Pancreas (tissue), 10 donors: ENCODE measurements at regions not wholly inside any gene's neighbourhood (a gene's known extent, or its start where the extent isn't known, plus 50 kb on each side); places are given as distances from the start of the nearest gene placed in this dataset.

Experiments
- ATAC-seq, 4 donors: fragments of 200-7000 bp; cut with Tn5 transposase; one replicate each; pipeline versions ENCODE4 v1.8.0 to v1.9.1; 2020; ENCODE audit warnings: mild to moderate bottlenecking in 4 of 4, moderate library complexity in 4 of 4
- DNase-seq, 6 donors: peaks; one replicate each; pipeline ENCODE4 v3.0.0-alpha.2; 2020
- FAIRE-seq: peaks from 2 replicates; lab custom pipeline; 2012; peaks lifted over from hg19 to GRCh38; lab: Jason Lieb, UNC
- H3K27ac ChIP-seq, 4 donors: fragments of 200-600 bp; sonication (generic); 1 replicate in 3 of 4; 2 replicates in 1 of 4; pipeline versions ENCODE4 v1.5.0 to v1.8.0; 2020
- H3K27me3 ChIP-seq, 4 donors: fragments of 200-600 bp; one replicate each; pipeline ENCODE4 v1.8.0; 2021
- H3K36me3 ChIP-seq, 3 donors: fragments of 200-600 bp; sonication (generic) in 1 of 3; one replicate each; pipeline versions ENCODE4 v1.5.0 to v1.8.0; 2020 to 2021
- H3K4me1 ChIP-seq, 3 donors: fragments of 200-600 bp; one replicate each; pipeline ENCODE4 v1.8.0; 2021
- H3K4me3 ChIP-seq, 4 donors: fragments of 200-600 bp; sonication (generic) in 2 of 4; one replicate each; pipeline versions ENCODE4 v1.5.0 to v1.8.0; 2020 to 2021
- H3K9me3 ChIP-seq, 4 donors: fragments of 200-600 bp; one replicate each; pipeline ENCODE4 v1.8.0; 2021
- WGBS, 2 donors: extraction: QIAGEN DNeasy Blood & Tissue Kit; methylation state at CpG; one replicate each; pipeline ENCODE4 v1.1.7; 2013; 5-methylcytosine and 5-hydroxymethylcytosine counted together
- intact Hi-C, 3 donors: fragments of 100-400 bp; cut with DNase I; formaldehyde crosslinking; loops; one replicate each; pipeline versions ENCODE4 v1.11.1 to v1.14.2; 2022
- TF ChIP-seq, protein P1 (sequence below), 4 donors: fragments of 200-600 bp; sonication (generic) in 3 of 4; IDR thresholded peaks; one replicate each; pipeline versions ENCODE4 v1.5.0 to v1.8.0; 2021; ENCODE audit warnings: antibody characterized with exemption in 4 of 4
- donor health status: healthy with polysubstance abuse.
- donor health status: DM: no; HTN: no; CAD: no; lungs with moderate emphysema.
- donor health status: DM: no; HTN: no; CAD: no.
- donor health status: control.
- donor health status: control.
- donor health status: Bipolar disorder and iron deficiency.
- donor health status: DM: yes; HTN: yes; CAD: no.
- donor health status: DM: no; HTN: no; CAD: no.
- donor health status: DM: no; HTN: no; CAD: no.
- donor health status: DM: yes; HTN: yes; CAD: no.

DNA sequence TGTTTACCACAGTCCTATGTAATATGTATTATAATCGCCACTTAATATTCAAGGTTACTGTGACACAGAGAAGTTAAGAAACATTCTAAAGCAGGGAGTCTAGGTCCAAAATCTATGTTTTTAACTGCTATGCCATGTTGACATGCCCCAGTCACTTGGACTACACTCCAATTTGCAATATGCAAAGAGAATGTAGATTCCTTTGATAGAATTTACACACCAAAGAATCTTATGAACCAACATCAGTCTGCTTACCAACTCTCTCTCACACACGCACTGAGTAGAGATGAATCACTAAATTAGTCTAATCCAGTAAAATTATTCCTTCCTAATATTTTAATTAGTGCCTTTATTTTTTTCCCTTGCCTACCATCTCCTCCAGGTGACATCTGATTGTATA lies 266.2 kb downstream of the OLFM3 start:
- TF ChIP-seq, protein P1, sequence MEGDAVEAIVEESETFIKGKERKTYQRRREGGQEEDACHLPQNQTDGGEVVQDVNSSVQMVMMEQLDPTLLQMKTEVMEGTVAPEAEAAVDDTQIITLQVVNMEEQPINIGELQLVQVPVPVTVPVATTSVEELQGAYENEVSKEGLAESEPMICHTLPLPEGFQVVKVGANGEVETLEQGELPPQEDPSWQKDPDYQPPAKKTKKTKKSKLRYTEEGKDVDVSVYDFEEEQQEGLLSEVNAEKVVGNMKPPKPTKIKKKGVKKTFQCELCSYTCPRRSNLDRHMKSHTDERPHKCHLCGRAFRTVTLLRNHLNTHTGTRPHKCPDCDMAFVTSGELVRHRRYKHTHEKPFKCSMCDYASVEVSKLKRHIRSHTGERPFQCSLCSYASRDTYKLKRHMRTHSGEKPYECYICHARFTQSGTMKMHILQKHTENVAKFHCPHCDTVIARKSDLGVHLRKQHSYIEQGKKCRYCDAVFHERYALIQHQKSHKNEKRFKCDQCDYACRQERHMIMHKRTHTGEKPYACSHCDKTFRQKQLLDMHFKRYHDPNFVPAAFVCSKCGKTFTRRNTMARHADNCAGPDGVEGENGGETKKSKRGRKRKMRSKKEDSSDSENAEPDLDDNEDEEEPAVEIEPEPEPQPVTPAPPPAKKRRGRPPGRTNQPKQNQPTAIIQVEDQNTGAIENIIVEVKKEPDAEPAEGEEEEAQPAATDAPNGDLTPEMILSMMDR (IDR thresholded peaks at IDR 0.05) = no peak
- no peak overlapping the region for H3K27ac ChIP-seq
- FAIRE-seq (no peak), DNase-seq (no peak), ATAC-seq (no peak)
- H3K36me3 ChIP-seq = no peaks in the 10 kb centered on the region
- H3K4me3 ChIP-seq = no peak overlapping the region
- H3K9me3 ChIP-seq = no peaks in the 10 kb centered on the region
- 68 to 91% methylated on average over 2 of the region's 2 CpGs for WGBS, 2 donors
- H3K27me3 ChIP-seq = no peaks in the 10 kb centered on the region
- H3K4me1 ChIP-seq = peaks cover 0 to 4% (median 0%) of the 10 kb centered on the region in 3 donors
- intact Hi-C loops = no loop called here

DNA sequence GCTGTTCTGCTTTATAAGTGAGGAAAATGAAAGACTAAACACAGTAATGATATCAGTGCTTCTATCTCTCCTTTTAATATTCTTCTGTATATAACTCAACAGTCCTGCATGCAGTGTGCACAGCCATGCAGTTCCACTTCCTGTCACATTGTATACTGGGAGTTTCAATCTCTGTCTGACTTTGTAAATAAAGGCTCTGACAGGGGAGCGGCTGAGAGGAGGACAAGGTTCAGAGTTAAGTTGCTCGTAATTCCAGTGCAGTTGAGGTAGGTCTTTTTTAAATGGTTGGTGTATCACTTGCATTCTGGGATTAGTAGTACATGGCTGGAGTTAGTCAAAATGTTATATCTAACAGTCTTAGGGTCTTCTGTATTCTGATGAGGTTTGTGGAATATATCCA lies 264.5 kb downstream of the OLFM3 start:
- Histone ChIP-seq H3K27me3 (no peaks in the 10 kb centered on the region), H3K9me3 (no peaks in the 10 kb centered on the region), H3K27ac (no peak overlapping the region), H3K4me1 (peaks cover 0 to 4% (median 0%) of the 10 kb centered on the region in 3 donors), H3K36me3 (no peaks in the 10 kb centered on the region), H3K4me3 (no peak overlapping the region)
- DNase-seq = no peak
- TF ChIP-seq, protein P1 (IDR thresholded peaks at IDR 0.05) = no peak
- intact Hi-C loops = no loop called here
- no peak for FAIRE-seq
- ATAC-seq = no peak
- WGBS, 2 donors = 40 to 48% methylated on average over 2 of the region's 2 CpGs

DNA sequence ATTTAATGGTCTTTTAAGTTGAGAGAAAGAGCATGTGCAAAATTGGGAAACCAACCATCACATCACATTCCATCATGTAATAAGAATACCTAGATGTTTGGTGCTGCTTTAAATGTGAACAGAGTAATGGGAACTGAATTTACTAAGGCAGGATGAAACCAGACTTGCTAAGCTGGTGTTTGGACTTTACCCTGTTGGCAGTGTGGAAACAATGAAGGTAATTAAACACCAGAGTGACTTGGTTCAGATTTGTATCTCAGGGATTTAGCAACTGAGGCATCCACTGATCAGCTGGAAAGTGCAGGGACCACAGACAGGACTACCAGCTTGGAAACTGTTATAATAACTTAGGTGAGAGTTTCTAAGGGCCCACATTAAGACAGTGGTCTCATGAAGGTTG lies 263.4 kb downstream of the OLFM3 start:
- intact Hi-C loops = no loop called here
- DNase-seq = no peak
- peaks cover 0 to 4% (median 0%) of the 10 kb centered on the region in 3 donors for H3K4me1 ChIP-seq
- no peak overlapping the region for H3K4me3 ChIP-seq
- H3K9me3 ChIP-seq = no peaks in the 10 kb centered on the region
- H3K36me3 ChIP-seq = no peaks in the 10 kb centered on the region
- H3K27me3 ChIP-seq = no peaks in the 10 kb centered on the region
- FAIRE-seq = no peak
- TF ChIP-seq, protein P1 (IDR thresholded peaks at IDR 0.05) = no peak
- H3K27ac ChIP-seq = no peak overlapping the region
- ATAC-seq = no peak

DNA sequence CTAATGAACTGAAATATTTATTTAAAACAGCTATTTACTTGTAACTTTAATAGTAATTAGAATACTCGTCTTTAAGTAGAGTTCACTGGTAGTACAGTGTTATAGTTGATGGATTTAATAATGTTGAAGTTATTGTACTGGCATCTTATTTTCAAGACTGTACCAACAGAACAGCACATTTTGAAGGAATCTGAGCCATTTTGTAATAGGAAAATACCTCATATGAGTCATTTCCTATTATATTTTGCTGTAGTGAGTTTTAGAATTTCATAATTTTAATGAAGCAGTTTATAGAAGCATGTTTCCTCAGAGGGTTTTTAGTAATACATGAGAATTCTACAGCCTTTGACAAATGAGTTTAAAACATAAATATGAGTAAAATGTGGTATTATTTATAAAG lies 258.3 kb downstream of the OLFM3 start:
- H3K4me3 ChIP-seq = no peak overlapping the region
- H3K9me3 ChIP-seq = no peaks in the 10 kb centered on the region
- 47 to 68% methylated on average over 1 of the region's 1 CpG for WGBS, 2 donors
- ATAC-seq (no peak), DNase-seq (no peak), FAIRE-seq (no peak)
- H3K27me3 ChIP-seq = no peaks in the 10 kb centered on the region
- TF ChIP-seq, protein P1 (IDR thresholded peaks at IDR 0.05) = no peak
- intact Hi-C loops = no loop called here
- no peak overlapping the region for H3K27ac ChIP-seq
- H3K4me1 ChIP-seq = no peaks in the 10 kb centered on the region
- no peaks in the 10 kb centered on the region for H3K36me3 ChIP-seq

DNA sequence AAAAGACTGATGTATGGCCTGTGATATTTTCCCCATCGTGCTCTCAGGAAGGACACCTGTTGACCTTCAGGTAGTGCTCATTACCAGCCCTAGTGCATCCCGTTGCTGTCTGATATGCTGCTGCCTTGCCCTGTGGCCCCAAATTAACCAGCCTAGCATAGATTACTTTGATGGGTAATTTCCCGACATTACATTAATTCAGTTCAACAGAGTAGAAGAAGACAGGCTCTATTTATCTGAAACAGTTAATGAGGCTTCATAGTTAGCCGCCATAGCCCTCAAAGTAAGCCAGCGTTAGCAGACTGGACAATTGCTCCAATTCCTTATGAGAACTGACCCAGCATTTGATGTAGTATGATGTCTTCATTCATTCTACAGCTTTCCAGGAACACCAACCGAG lies 257.6 kb downstream of the OLFM3 start:
- intact Hi-C loops = no loop called here
- Histone ChIP-seq H3K4me1 (no peaks in the 10 kb centered on the region), H3K4me3 (no peak overlapping the region), H3K27me3 (no peaks in the 10 kb centered on the region), H3K27ac (no peak overlapping the region), H3K36me3 (no peaks in the 10 kb centered on the region), H3K9me3 (no peaks in the 10 kb centered on the region)
- ATAC-seq = no peak
- DNase-seq = no peak
- WGBS, 2 donors = 58 to 65% methylated on average over 6 of the region's 6 CpGs
- TF ChIP-seq, protein P1 (IDR thresholded peaks at IDR 0.05) = no peak
- FAIRE-seq = no peak
